Common myeloid progenitor, CD34-positive (primary cell): ENCODE measurements at regions not wholly inside any gene's neighbourhood (a gene's known extent, or its start where the extent isn't known, plus 50 kb on each side); places are given as distances from the start of the nearest gene placed in this dataset.

Experiments used
- CTCF ChIA-PET: fragments of 350-600 bp; sonication (Branson Sonifier 250); formaldehyde crosslinking; loops from one replicate; lab custom pipeline; 2021; ENCODE audit warnings: antibody characterized with exemption; lab: Charles Lee
- POLR2A ChIA-PET: fragments of 350-600 bp; sonication (Branson Sonifier 250); formaldehyde crosslinking; loops from one replicate; lab custom pipeline; 2021; ENCODE audit warnings: antibody characterized with exemption; lab: Charles Lee
- DNase-seq, 3 donors: peaks; one replicate each; pipeline versions ENCODE4 v3.0.0 to v3.0.0-alpha.2; 2013
- H3K27ac ChIP-seq, 2 experiments: 1 replicate in 1 of 2; 2 replicates in 1 of 2; pipeline ENCODE4 v1.7.0; 2013; ENCODE audit warnings: inconsistent platforms in 2 of 2, low read length in 2 of 2, mild to moderate bottlenecking in 2 of 2, low read depth in 1 of 2, moderate library complexity in 1 of 2; ENCODE audit not compliant: severe bottlenecking in 2 of 2, insufficient read depth in 1 of 2, poor library complexity in 1 of 2
- H3K27me3 ChIP-seq, 5 experiments: replicated peaks in 2 of 5; 1 replicate in 3 of 5; 2 replicates in 2 of 5; pipeline versions ENCODE4 v1.6.1 to v1.7.0; 2013; ENCODE audit warnings: low read length in 4 of 5, mild to moderate bottlenecking in 2 of 5, moderate library complexity in 2 of 5, inconsistent platforms in 1 of 5; ENCODE audit not compliant: insufficient read depth in 5 of 5, control insufficient read depth in 4 of 5
- H3K36me3 ChIP-seq, 4 experiments: 1 replicate in 2 of 4; 2 replicates in 2 of 4; pipeline versions ENCODE4 v1.6.1 to v1.7.0; 2013; ENCODE audit warnings: low read length in 3 of 4, control low read depth in 1 of 4, mild to moderate bottlenecking in 1 of 4; ENCODE audit not compliant: control insufficient read depth in 4 of 4, insufficient read depth in 4 of 4
- H3K4me1 ChIP-seq, 4 experiments: 1 replicate in 3 of 4; 2 replicates in 1 of 4; pipeline versions ENCODE4 v1.6.1 to v1.7.1; 2013; ENCODE audit warnings: low read length in 3 of 4, mild to moderate bottlenecking in 3 of 4, control low read depth in 1 of 4, inconsistent platforms in 1 of 4, moderate library complexity in 1 of 4; ENCODE audit not compliant: control insufficient read depth in 4 of 4, insufficient read depth in 4 of 4; ENCODE audit errors: control extremely low read depth in 1 of 4
- H3K4me3 ChIP-seq, 7 experiments: 1 replicate in 4 of 7; 2 replicates in 3 of 7; pipeline versions ENCODE4 v1.5.1 to v1.7.0; 2013; ENCODE audit warnings: mild to moderate bottlenecking in 7 of 7, low read length in 6 of 7, moderate library complexity in 6 of 7, inconsistent platforms in 2 of 7, low read depth in 2 of 7, control low read depth in 1 of 7; ENCODE audit not compliant: insufficient read depth in 4 of 7, control insufficient read depth in 1 of 7; ENCODE audit errors: extremely low read depth in 1 of 7
- H3K9me3 ChIP-seq, 5 experiments: 1 replicate in 4 of 5; 2 replicates in 1 of 5; pipeline versions ENCODE4 v1.6.1 to v1.7.1; 2013; ENCODE audit warnings: low read length in 4 of 5, mild to moderate bottlenecking in 2 of 5, inconsistent platforms in 1 of 5, low read depth in 1 of 5, moderate library complexity in 1 of 5; ENCODE audit not compliant: control insufficient read depth in 4 of 5, insufficient read depth in 2 of 5; ENCODE audit errors: control extremely low read depth in 1 of 5
- WGBS: methylation state at CpG from one replicate; pipeline ENCODE4 v1.1.5; 2013; ENCODE audit not compliant: insufficient coverage; 5-methylcytosine and 5-hydroxymethylcytosine counted together

DNA sequence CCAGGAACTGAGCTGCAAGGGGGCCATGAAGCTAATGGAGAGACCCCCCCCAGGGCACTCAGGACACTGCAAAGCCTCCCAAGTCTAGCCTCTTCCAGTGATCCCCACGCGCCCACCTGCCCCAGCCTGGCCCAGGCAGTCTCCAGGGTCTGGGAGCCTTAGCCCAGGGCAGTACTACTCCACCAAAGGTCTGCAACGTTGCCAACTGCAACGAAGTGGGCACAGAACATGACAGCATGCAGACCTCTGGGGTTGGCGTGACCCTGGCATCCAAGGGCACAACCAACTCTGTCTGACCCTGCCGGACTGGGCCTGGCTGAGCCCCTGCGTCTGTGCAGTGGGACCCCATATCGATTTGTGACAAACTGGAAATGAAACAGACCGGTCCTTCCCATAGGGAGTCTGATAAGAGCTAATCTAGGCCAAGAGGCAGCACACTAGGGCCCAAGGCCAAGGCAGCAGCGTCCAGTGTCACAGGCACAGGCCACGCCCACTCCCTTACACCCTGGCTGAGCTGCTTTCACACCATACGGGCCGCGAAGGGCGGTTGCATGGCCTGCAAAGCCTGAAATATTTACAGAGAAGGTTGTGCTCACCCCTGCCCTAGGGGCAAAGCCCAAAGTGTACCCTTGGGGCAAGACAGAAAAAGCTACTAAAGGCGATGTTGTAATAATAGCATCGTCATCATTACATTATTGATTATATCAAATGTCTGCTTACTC lies 76.7 kb downstream of the NCOR2 start:
- POLR2A ChIA-PET: no interaction called here

DNA sequence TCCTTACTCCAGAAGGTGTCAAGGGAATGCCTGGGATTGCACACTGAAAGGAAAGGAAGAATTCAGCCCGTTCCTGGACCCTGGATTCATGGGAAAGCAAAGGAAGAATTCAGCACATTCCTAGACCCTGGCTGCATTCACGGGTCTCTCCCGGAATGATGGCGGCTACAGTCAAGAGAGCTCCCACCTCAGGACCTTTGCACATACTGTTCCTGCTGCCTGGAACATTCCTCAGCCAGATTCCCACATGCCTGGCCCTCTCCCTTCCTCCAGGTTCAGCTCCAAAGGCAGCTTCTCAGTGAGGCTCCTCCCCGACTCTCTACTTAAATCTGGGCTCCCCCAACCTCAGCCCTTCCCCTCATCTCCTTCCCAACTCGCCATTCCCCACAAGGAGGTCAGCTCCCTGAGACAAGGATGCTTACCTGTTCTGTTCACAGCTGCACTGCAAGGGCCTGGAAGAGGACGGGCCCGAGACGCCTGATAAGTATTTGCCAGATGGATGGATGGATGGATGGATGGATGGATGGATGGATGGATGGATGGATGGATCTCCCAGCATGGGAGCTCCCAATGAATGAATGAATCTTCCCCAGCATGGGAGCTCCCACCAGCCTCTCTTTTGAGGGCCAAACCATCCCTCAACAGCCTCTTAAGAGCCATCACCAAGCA lies 77.4 kb downstream of the NCOR2 start:
- WGBS: 98% methylated on average over 3 of the region's 9 CpGs
- no peak overlapping the region for H3K27ac ChIP-seq
- DNase-seq: no peak
- CTCF ChIA-PET: interaction anchor here (1.0 to 3.0 kb wide), 4 partner anchors 14 to 264 kb away, joined by 3 to 8 read pairs (median 3); no protein-coding TSS in a partner anchor
- H3K4me1 ChIP-seq: peaks cover 0 to 36% (median 25%) of the 10 kb centered on the region in 4 experiments
- no peaks in the 10 kb centered on the region for H3K27me3 ChIP-seq
- H3K36me3 ChIP-seq: peaks cover 0 to 54% (median 21%) of the 10 kb centered on the region in 4 experiments
- POLR2A ChIA-PET: no interaction called here
- H3K4me3 ChIP-seq: no peak overlapping the region
- no peaks in the 10 kb centered on the region for H3K9me3 ChIP-seq

More for the DNA sequence above, 76.7 kb downstream of the NCOR2 start:
- H3K27ac ChIP-seq: no peak overlapping the region
- WGBS: 96% methylated on average over 15 of the region's 17 CpGs
- peak in 1 of 3 donors; percentile 48 for DNase-seq
- CTCF ChIA-PET: interaction anchor here (1.0 to 3.0 kb wide), 5 partner anchors 13 to 263 kb away, joined by 3 to 8 read pairs (median 3); no protein-coding TSS in a partner anchor
- H3K27me3 ChIP-seq: no peaks in the 10 kb centered on the region
- H3K9me3 ChIP-seq: no peaks in the 10 kb centered on the region
- peaks cover 0 to 38% (median 25%) of the 10 kb centered on the region in 4 experiments for H3K4me1 ChIP-seq
- no peak overlapping the region for H3K4me3 ChIP-seq
- peaks cover 0 to 48% (median 17%) of the 10 kb centered on the region in 4 experiments for H3K36me3 ChIP-seq

DNA sequence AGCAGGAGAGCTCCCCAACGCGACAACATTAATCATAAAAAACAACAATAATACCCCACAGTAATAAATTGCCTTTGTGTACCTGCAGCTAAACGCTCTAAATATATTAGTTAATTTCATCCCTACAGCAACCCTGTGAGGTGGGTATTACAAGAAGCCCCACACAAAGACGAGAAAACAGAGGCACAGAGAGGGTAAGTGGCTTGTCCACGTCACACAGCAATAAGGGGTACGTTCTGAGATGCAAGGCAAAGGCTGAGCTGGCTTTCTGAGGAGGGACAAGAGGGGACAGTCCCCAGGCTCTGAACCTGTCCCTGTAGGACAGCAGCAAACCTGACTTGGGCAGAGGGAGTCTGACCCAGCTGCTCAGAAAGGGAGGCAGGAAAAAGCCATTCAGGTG lies 78.2 kb downstream of the NCOR2 start:
- ChIA-PET CTCF (interaction anchor here (1.0 to 3.0 kb wide), 4 partner anchors 15 to 29 kb away, joined by 3 to 8 read pairs (median 4); no protein-coding TSS in a partner anchor), POLR2A (interaction anchor here (0.5 kb wide), 1 partner anchor 15 kb away, joined by 3 read pairs; no protein-coding TSS in a partner anchor)
- 88% methylated on average over 6 of the region's 6 CpGs for WGBS
- H3K27me3 ChIP-seq: no peaks in the 10 kb centered on the region
- peaks cover 0 to 35% (median 18%) of the 10 kb centered on the region in 4 experiments for H3K4me1 ChIP-seq
- H3K9me3 ChIP-seq: no peaks in the 10 kb centered on the region
- H3K4me3 ChIP-seq: no peak overlapping the region
- no peak overlapping the region for H3K27ac ChIP-seq
- H3K36me3 ChIP-seq: peaks cover 0 to 58% (median 26%) of the 10 kb centered on the region in 4 experiments
- DNase-seq: no peak

DNA sequence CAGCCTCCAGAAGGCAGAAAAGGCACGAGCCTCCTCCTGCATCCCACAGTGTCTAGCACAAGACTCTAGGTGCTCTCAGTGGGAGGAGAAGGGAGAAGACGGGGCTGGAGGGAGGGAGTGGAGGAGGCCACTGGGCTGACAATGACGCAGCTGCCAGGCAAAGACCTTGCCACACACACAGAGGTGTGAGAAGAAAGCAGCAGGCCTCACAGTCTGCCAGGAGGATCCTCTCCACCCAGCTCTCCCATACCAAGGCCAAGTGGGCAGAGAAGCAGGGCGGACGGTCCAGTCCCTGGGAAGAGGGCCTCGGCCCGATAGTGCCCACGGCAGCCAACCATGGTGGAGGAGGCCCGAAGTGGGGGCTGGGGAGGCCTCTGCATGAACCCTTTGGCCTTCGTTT lies 78.9 kb downstream of the NCOR2 start:
- Histone ChIP-seq H3K9me3 (no peaks in the 10 kb centered on the region), H3K27ac (no peak overlapping the region), H3K36me3 (peaks cover 0 to 58% (median 28%) of the 10 kb centered on the region in 4 experiments), H3K4me3 (no peak overlapping the region), H3K27me3 (no peaks in the 10 kb centered on the region), H3K4me1 (peaks cover 0 to 28% (median 12%) of the 10 kb centered on the region in 4 experiments)
- ChIA-PET POLR2A (no interaction called here), CTCF (interaction anchor here (1.4 to 3.0 kb wide), 2 partner anchors 17 to 21 kb away, joined by 4 to 8 read pairs; no protein-coding TSS in a partner anchor)
- WGBS: 99% methylated on average over 8 of the region's 10 CpGs
- no peak for DNase-seq

DNA sequence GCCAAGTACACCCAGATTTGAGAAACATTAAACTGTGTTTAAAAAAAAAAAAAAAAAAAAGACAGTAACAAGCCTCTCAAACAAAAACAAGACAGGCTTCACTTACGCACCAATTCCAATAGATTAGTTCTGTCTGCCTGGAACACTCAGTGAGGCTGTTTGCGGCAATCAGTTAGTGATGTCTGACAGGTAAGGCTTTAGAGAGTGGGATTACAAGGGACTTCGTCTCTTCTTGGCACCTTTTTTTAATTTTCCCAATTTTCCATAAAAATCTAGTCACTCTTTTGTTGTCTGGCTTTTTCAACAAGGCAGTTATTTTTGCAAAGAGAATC lies 79.6 kb downstream of the NCOR2 start:
- POLR2A ChIA-PET: no interaction called here
- no peak overlapping the region for H3K4me3 ChIP-seq
- no peaks in the 10 kb centered on the region for H3K9me3 ChIP-seq
- CTCF ChIA-PET: interaction anchor here (1.4 kb wide), 1 partner anchor 34 kb away, joined by 4 read pairs; no protein-coding TSS in a partner anchor
- no peak for DNase-seq
- 93% methylated on average over 2 of the region's 3 CpGs for WGBS
- H3K27me3 ChIP-seq: no peaks in the 10 kb centered on the region
- no peak overlapping the region for H3K27ac ChIP-seq
- peaks cover 0 to 22% (median 12%) of the 10 kb centered on the region in 4 experiments for H3K4me1 ChIP-seq
- H3K36me3 ChIP-seq: peaks cover 0 to 62% (median 33%) of the 10 kb centered on the region in 4 experiments

DNA sequence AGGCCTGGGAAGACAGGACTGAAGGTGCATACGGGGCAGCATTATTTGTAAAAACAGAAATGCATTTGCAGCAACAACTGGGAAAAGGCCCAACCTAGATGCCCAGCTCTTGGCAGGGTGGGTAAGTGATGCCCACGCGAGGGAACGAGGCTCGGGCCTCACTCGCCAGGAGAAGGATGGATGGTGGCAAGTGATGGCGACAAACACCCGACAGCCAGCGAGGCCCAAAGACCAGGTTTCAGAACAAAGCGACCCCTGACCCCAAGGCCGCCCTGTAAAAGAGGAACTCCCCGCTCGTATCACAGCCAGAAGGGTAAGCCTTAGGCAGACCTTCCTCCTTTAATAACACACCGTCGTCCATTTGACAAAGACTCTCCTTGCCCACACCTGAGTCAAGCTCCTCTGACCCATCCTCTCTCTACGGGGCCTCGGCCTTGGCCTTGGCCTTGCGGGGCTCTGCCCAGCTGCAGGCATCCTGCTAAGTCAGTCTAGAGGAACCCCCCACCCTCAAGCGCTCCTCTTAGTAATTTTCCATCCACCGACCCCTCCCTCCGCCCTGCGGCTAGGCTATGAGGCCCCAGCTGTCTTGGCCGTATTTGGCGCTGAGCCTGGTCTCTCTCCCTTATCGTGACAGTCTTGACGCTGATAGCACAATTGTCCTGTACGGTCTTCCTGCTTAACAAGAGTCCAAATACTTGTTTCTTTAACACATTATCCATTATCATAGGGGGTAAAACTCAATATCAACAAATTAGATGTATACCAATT lies 80.2 kb downstream of the NCOR2 start:
- ChIA-PET CTCF (interaction anchor here (1.4 kb wide), 1 partner anchor 34 kb away, joined by 4 read pairs; no protein-coding TSS in a partner anchor), POLR2A (no interaction called here)
- no peaks in the 10 kb centered on the region for H3K27me3 ChIP-seq
- 87% methylated on average over 24 of the region's 27 CpGs for WGBS
- H3K4me3 ChIP-seq: no peak overlapping the region
- H3K4me1 ChIP-seq: peaks cover 0 to 22% (median 11%) of the 10 kb centered on the region in 4 experiments
- no peaks in the 10 kb centered on the region for H3K9me3 ChIP-seq
- peak in 1 of 3 donors; percentile 33 for DNase-seq
- peaks cover 0 to 66% (median 36%) of the 10 kb centered on the region in 4 experiments for H3K36me3 ChIP-seq
- H3K27ac ChIP-seq: no peak overlapping the region
